Panc1 (cell line): ENCODE measurements at regions not wholly inside any gene's neighbourhood (a gene's known extent, or its start where the extent isn't known, plus 50 kb on each side); places are given as distances from the start of the nearest gene placed in this dataset.
"Not testable (repeated sequence)": the region's sequence is repeated elsewhere in the genome, so short reads cannot be mapped to it uniquely, and the experiment has no call there.

Experiments used
- ATAC-seq: fragments of 200-7000 bp; cut with Tn5 transposase; 2 replicates; pipeline ENCODE4 v1.9.1; 2020; ENCODE audit warnings: mild to moderate bottlenecking, moderate library complexity
- BruUV-seq: library from RNA; stranded (reverse); fragments of 400-500 nt; replicated peaks from 2 replicates; lab custom pipeline; 2021; lab: Mats Ljungman, UMichigan
- CTCF ChIA-PET: fragments of 300-600 bp; sonication (Branson Sonifier 250); formaldehyde crosslinking; loops from one replicate; lab custom pipeline; 2022; ENCODE audit warnings: antibody characterized with exemption; lab: Charles Lee
- POLR2A ChIA-PET: fragments of 300-600 bp; sonication (Branson Sonifier 250); formaldehyde crosslinking; loops from one replicate; lab custom pipeline; 2022; ENCODE audit warnings: antibody characterized with exemption; lab: Charles Lee
- DNase-seq: peaks from one replicate; pipeline ENCODE4 v3.0.0-alpha.2; 2010; ENCODE audit warnings: low read depth, low spot score
- H3K27ac ChIP-seq: 2 replicates; pipeline ENCODE4 v1.5.1; 2011; ENCODE audit warnings: mild to moderate bottlenecking, low read length, inconsistent platforms
- H3K27me3 ChIP-seq: fragments of 200-500 bp; sonication (Bioruptor generic); 2 replicates; pipeline ENCODE4 v1.6.0; 2014; ENCODE audit warnings: low read length, inconsistent platforms; ENCODE audit not compliant: control insufficient read depth, insufficient read depth
- H3K36me3 ChIP-seq: fragments of 200-500 bp; sonication (Bioruptor generic); 2 replicates; pipeline ENCODE4 v1.5.1; 2014; ENCODE audit warnings: inconsistent platforms, mild to moderate bottlenecking, low read length, moderate library complexity; ENCODE audit not compliant: control insufficient read depth, insufficient read depth
- H3K4me1 ChIP-seq: 2 replicates; pipeline ENCODE4 v1.5.1; 2011; ENCODE audit warnings: inconsistent platforms, mild to moderate bottlenecking, low read length, moderate library complexity; ENCODE audit not compliant: control insufficient read depth, insufficient read depth
- H3K4me3 ChIP-seq, 2 experiments: 2 replicates each; pipeline ENCODE4 v1.5.1; 2011 to 2012; ENCODE audit warnings: low read depth in 2 of 2, low read length in 2 of 2, mild to moderate bottlenecking in 2 of 2, inconsistent platforms in 1 of 2, moderate library complexity in 1 of 2
- H3K9me3 ChIP-seq: fragments of 200-500 bp; sonication (Bioruptor generic); 2 replicates; pipeline ENCODE4 v1.5.1; 2014; ENCODE audit warnings: low read depth, mild to moderate bottlenecking, inconsistent platforms, low read length, moderate library complexity; ENCODE audit not compliant: control insufficient read depth, insufficient read depth
- CTCF ChIP-seq: fragments of 450-650 bp; IDR thresholded peaks from 2 replicates; pipeline ENCODE4 v1.5.1; 2017; ENCODE audit warnings: mild to moderate bottlenecking
- POLR2AphosphoS5 ChIP-seq: IDR thresholded peaks from 2 replicates; pipeline ENCODE4 v1.6.1; 2012; ENCODE audit warnings: mild to moderate bottlenecking, low read depth, low read length, moderate library complexity
- REST ChIP-seq, 2 experiments: IDR thresholded peaks; 2 replicates each; pipeline ENCODE4 v1.6.1; 2011 to 2012; ENCODE audit warnings: low read depth in 2 of 2, control low read depth in 1 of 2, low read length in 1 of 2, mild to moderate bottlenecking in 1 of 2, moderate library complexity in 1 of 2; ENCODE audit not compliant: insufficient read depth in 1 of 2
- SIN3A ChIP-seq: IDR thresholded peaks from 2 replicates; pipeline ENCODE4 v1.6.1; 2012; ENCODE audit warnings: low read depth, mild to moderate bottlenecking, low read length, moderate library complexity, borderline replicate concordance; ENCODE audit not compliant: insufficient read depth
- TCF7L2 ChIP-seq: IDR thresholded peaks from 2 replicates; pipeline ENCODE4 v1.6.1; 2011; ENCODE audit warnings: mild to moderate bottlenecking, low read depth, low read length, inconsistent platforms
- in situ Hi-C: cut with HindIII; loops from 2 replicates; pipeline ENCODE4 v1.10.0; 2016; ENCODE audit warnings: low sequenced_read_pairs, low pct_unique_long_range_greater_than_20kb
- intact Hi-C: fragments of 100-400 bp; cut with micrococcal nuclease; formaldehyde crosslinking; loops from one replicate; pipeline ENCODE4 v1.10.0; 2022; ENCODE audit not compliant: unreplicated experiment

GRCh38 chr1:170448661-170449158 lies 83.3 kb upstream of the GORAB start:
- H3K27me3 ChIP-seq = no peaks in the 10 kb centered on the region
- no peaks in the 10 kb centered on the region for H3K36me3 ChIP-seq
- intact Hi-C loops (no loop called here), in situ Hi-C loops (no loop called here)
- DNase-seq = no peak
- H3K27ac ChIP-seq = no peak overlapping the region
- no peak for TF ChIP-seq REST (IDR thresholded peaks at IDR 0.05; ENCODE audit: insufficient read depth in 1 of 2, low read depth in 2 of 2, low read length in 1 of 2)
- no peak for TF ChIP-seq SIN3A
- TF ChIP-seq POLR2AphosphoS5 = no peak
- TF ChIP-seq TCF7L2 = no peak
- no peak for TF ChIP-seq CTCF
- no peaks in the 10 kb centered on the region for H3K4me1 ChIP-seq
- BruUV-seq = no TSS peak
- ChIA-PET CTCF (no interaction called here), POLR2A (no interaction called here)
- ATAC-seq = no peak
- H3K9me3 ChIP-seq = no peaks in the 10 kb centered on the region
- H3K4me3 ChIP-seq = no peak overlapping the region

DNA sequence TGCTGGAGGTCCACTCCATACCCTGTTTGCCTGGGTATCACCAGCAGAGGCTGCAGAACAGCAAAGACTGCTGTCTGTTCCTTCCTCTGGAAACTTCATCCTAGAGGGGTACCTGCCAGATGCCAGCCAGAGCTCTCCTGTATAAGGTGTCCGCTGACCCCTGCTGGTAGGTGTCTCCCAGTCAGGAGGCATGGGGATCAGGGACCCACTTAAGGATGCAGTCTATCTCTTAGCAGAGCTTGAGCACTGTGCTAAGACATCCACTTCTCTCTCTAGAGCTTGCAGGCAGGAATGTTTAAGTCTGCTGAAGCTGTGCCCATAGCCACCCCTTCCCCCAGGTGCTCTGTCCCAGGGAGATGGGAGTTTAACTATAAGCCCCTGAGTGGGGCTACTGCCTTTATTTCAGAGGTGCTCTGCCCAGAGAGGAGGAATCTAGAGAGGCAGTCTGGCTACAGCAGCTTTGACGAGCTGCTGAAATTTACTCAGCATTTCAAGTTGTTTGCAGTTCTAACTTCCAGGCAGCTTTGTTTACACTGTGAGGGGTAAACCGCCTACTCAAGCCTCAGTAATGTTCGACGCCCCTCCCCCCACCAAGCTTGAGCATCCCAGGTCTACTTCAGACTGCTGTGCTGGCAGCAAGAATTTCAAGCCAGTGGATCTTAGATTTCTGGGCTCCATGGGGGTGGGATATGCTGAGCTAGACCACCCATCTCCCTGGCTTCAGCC lies 74.5 kb upstream of the GORAB start:
- not testable (repeated sequence) for ATAC-seq, H3K4me1 ChIP-seq

GRCh38 chr1:170460001-170460400 lies 72.0 kb upstream of the GORAB start:
- Histone ChIP-seq H3K36me3 (no peaks in the 10 kb centered on the region), H3K27ac (no peak overlapping the region), H3K4me3 (no peak overlapping the region), H3K27me3 (no peaks in the 10 kb centered on the region), H3K9me3 (no peaks in the 10 kb centered on the region), H3K4me1 (no peaks in the 10 kb centered on the region)
- ATAC-seq (no peak), DNase-seq (no peak)
- intact Hi-C loops = no loop called here
- BruUV-seq = no TSS peak
- in situ Hi-C loops = no loop called here
- TF ChIP-seq CTCF = no peak
- no peak for TF ChIP-seq TCF7L2
- no peak for TF ChIP-seq REST (IDR thresholded peaks at IDR 0.05; ENCODE audit: insufficient read depth in 1 of 2, low read depth in 2 of 2, low read length in 1 of 2)
- TF ChIP-seq POLR2AphosphoS5 = no peak
- no peak for TF ChIP-seq SIN3A
- POLR2A ChIA-PET = no interaction called here
- CTCF ChIA-PET = no interaction called here

More for the DNA sequence above, 74.5 kb upstream of the GORAB start:
- H3K9me3 ChIP-seq, DNase-seq, H3K27ac ChIP-seq, H3K27me3 ChIP-seq, CTCF ChIA-PET, POLR2A ChIA-PET, in situ Hi-C loops, H3K36me3 ChIP-seq, BruUV-seq, intact Hi-C loops, H3K4me3 ChIP-seq: not testable (repeated sequence)
